Astrocyte of the cerebellum (primary cell): ENCODE measurements at regions not wholly inside any gene's neighbourhood (a gene's known extent, or its start where the extent isn't known, plus 50 kb on each side); places are given as distances from the start of the nearest gene placed in this dataset.

Experiments used
- DNase-seq: peaks from one replicate; pipeline ENCODE4 v3.0.0-alpha.2; 2011; ENCODE audit warnings: low read depth
- H3K4me3 ChIP-seq: 2 replicates; pipeline ENCODE4 v1.5.1; 2011; ENCODE audit warnings: mild to moderate bottlenecking, low read depth, low read length, moderate library complexity
- in situ Hi-C: cut with HindIII; loops from 2 replicates; pipeline ENCODE4 v1.10.0; 2017; ENCODE audit warnings: low sequenced_read_pairs
- TF ChIP-seq, protein P1 (sequence below): IDR thresholded peaks from 2 replicates; pipeline ENCODE4 v1.5.1; 2012; ENCODE audit warnings: low read length, low read depth, moderate library complexity, mild to moderate bottlenecking; ENCODE audit errors: missing control alignments

GRCh38 chr10:29081951-29082685, 206.8 kb upstream of the LYZL1 start:
- in situ Hi-C loops = no loop called here
- no peak overlapping the region for H3K4me3 ChIP-seq
- no peak for DNase-seq
- TF ChIP-seq, protein P1, sequence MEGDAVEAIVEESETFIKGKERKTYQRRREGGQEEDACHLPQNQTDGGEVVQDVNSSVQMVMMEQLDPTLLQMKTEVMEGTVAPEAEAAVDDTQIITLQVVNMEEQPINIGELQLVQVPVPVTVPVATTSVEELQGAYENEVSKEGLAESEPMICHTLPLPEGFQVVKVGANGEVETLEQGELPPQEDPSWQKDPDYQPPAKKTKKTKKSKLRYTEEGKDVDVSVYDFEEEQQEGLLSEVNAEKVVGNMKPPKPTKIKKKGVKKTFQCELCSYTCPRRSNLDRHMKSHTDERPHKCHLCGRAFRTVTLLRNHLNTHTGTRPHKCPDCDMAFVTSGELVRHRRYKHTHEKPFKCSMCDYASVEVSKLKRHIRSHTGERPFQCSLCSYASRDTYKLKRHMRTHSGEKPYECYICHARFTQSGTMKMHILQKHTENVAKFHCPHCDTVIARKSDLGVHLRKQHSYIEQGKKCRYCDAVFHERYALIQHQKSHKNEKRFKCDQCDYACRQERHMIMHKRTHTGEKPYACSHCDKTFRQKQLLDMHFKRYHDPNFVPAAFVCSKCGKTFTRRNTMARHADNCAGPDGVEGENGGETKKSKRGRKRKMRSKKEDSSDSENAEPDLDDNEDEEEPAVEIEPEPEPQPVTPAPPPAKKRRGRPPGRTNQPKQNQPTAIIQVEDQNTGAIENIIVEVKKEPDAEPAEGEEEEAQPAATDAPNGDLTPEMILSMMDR = no peak

DNA sequence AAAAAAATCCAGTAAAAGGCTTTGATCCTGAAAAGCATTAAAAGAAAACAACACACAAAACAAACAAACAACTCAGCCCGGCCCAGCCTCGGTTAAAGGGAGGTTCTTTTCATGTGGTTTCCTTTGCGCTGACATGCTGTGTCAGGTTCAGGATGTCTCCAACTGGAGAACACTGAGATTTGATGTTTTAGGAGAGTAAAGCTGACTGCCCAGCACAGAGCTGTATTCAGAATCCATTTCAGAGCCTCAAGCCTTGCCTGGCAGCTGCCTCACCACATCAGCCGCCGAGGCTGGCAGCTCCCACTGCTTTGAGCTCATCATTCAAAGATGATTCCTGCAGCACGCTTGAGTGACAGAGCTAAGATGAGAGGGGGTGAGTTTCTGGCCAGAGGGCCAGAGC, 205.8 kb upstream of the LYZL1 start:
- in situ Hi-C loops = no loop called here
- DNase-seq = no peak
- no peak overlapping the region for H3K4me3 ChIP-seq
- TF ChIP-seq, protein P1 = no peak

DNA sequence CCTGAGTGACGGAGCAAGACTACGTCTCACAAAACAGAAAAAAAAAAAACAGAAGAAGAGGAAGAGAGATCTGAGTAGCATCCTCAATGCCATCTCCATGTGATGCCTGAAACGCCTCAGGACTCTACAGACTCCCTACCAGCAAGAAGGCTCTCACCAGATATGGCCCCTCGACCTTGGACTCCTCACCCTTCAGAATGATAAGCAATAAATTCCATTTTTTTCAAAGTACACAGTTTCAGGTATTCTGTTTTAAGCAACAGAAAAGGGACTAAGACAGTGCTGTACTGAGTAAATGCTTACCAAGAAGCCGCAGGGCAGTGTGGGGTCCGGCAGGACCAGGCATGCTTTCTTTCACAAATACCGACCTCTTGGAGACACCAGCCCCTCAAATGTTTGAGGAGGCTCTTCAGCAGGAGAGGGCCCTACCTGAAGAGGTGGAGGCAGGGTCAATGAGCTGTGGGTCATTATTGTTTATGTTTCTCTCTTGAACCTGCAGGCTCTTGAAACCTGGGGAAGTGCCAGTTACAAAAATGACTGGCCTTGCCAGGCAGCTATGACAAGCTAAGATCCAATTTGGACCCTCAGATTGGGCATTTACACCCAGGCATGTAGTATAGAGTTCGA, 204.1 kb upstream of the LYZL1 start:
- H3K4me3 ChIP-seq = no peak overlapping the region
- in situ Hi-C loops = no loop called here

DNA sequence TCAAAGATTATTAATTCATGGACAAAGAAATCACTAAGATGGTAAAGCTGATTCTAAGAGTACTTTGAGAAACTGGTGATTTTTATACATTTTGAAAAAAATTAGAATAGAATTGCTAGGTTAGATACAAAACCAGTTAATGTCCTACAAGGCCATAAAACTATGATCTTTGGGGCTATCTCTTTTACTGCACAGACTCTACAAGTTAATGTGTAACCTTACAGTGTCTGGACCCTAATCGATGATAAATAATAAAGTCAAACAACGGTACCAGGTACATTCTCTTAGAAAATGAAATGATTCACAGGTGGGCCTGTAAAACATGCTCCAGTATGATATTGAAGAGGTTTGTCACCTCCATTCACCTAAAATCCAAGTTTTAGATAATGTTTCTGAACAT, 199.8 kb upstream of the LYZL1 start:
- in situ Hi-C loops = no loop called here
- H3K4me3 ChIP-seq = no peak overlapping the region
- TF ChIP-seq, protein P1 = no peak
- no peak for DNase-seq

More for the DNA sequence above, 204.1 kb upstream of the LYZL1 start:
- TF ChIP-seq, protein P1 = no peak
- DNase-seq = no peak

- H3K4me3 ChIP-seq = no peak overlapping the region
- in situ Hi-C loops = no loop called here
- TF ChIP-seq, protein P1 = no peak
- no peak for DNase-seq
These were observed 192.5 kb upstream of the LYZL1 start for GRCh38 chr10:29096303-29096824.

DNA sequence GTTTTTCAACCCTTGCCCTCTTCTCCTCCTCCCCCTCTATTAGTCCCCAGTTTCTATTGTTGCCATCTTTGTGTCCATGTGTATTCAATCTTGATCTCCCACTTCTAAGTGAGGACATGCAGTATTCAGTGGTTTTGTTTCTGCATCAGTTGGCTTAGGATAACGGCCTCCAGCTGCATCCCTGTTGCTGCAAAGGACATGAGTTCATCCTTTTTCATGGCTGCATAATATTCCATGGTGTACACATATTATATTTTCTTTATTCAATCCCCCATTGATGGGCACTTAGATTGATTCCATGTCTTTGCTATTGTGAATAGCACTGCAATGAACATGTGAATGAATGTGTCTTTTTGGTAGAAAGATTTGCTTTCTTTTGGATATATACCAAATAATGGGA, 190.4 kb upstream of the LYZL1 start:
- in situ Hi-C loops = no loop called here
- DNase-seq = no peak
- TF ChIP-seq, protein P1 = no peak
- no peak overlapping the region for H3K4me3 ChIP-seq
